ENCODE measurements at regions not wholly inside any gene's neighbourhood (a gene's known extent, or its start where the extent isn't known, plus 50 kb on each side); places are given as distances from the start of the nearest gene placed in this dataset.

DNA sequence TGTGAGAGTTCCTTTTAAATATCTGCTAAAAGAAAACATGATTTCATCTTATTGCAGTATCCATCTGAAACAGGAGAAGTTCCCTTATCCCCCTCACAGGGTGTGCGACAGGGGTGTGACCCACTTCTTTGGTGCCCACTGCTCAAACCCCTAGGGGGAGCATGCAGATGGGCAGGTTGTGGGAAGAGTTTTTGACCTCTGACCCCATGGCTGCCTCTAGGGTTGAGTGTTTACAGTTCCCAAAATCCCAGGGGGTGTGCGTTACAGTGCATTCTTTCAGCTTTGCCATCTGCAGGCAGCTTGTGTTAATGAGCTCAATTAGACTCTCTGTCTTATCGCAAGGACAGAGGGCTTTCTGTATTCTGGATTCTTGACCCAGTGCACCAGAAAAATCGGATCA lies 443.2 kb upstream of the FRG2C start:
- Histone ChIP-seq H3K9me3 (no peaks in the 10 kb centered on the region), H3K36me3 (no peaks in the 10 kb centered on the region), H3K27me3 (no peaks in the 10 kb centered on the region), H3K27ac (no peak overlapping the region), H3K4me3 (no peak overlapping the region), H3K4me1 (no peaks in the 10 kb centered on the region)
- intact Hi-C loops (cut with DNase I; ENCODE audit: low total_unique reads): no loop called here
- 74% methylated on average over 4 of the region's 4 CpGs; no CpG with 5 or more reads in 1 of the 2 donors for WGBS, 2 donors (ENCODE audit: low coverage in 1 of 2)
- in situ Hi-C loops (cut with MboI; ENCODE audit: low pct_ligation_motif_present in 1 of 4, low pct_unique_long_range_greater_than_20kb in 1 of 4, low sequenced_read_pairs in 3 of 4): no loop called here
- DNase-seq: no peak
- TF ChIP-seq POLR2A (IDR thresholded peaks at IDR 0.05) (no peak), POLR2AphosphoS5 (IDR thresholded peaks at IDR 0.05) (no peak), EP300 (IDR thresholded peaks at IDR 0.05; ENCODE audit: low read depth) (no peak)
- TF ChIP-seq, protein P1, sequence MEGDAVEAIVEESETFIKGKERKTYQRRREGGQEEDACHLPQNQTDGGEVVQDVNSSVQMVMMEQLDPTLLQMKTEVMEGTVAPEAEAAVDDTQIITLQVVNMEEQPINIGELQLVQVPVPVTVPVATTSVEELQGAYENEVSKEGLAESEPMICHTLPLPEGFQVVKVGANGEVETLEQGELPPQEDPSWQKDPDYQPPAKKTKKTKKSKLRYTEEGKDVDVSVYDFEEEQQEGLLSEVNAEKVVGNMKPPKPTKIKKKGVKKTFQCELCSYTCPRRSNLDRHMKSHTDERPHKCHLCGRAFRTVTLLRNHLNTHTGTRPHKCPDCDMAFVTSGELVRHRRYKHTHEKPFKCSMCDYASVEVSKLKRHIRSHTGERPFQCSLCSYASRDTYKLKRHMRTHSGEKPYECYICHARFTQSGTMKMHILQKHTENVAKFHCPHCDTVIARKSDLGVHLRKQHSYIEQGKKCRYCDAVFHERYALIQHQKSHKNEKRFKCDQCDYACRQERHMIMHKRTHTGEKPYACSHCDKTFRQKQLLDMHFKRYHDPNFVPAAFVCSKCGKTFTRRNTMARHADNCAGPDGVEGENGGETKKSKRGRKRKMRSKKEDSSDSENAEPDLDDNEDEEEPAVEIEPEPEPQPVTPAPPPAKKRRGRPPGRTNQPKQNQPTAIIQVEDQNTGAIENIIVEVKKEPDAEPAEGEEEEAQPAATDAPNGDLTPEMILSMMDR (IDR thresholded peaks at IDR 0.05): no peak

DNA sequence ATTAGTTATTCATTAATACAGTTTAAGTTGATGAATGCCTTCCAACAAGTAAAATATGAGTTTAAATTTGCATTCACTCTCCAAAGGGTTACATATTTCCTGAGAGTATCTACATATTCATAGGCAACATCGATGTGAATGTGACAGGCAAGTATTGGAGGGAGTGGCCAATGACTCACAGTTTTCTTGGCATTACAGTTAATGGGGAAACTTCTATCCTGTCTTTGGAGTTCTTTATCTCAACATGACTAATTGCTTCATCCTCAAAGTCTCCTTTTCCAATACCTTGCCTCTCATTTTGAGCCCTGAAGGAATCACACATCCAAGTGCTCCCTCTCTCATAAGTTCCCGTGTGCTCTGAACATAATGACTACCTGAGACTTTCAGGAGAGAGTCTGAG lies 439.7 kb upstream of the FRG2C start:
- TF ChIP-seq, protein P1 (IDR thresholded peaks at IDR 0.05): no peak
- no peak for TF ChIP-seq EP300 (IDR thresholded peaks at IDR 0.05; ENCODE audit: low read depth)
- no peak for TF ChIP-seq POLR2AphosphoS5 (IDR thresholded peaks at IDR 0.05)
- no peak for TF ChIP-seq POLR2A (IDR thresholded peaks at IDR 0.05)
- no peak overlapping the region for H3K4me3 ChIP-seq
- intact Hi-C loops (cut with DNase I; ENCODE audit: low total_unique reads) (no loop called here), in situ Hi-C loops (cut with MboI; ENCODE audit: low pct_ligation_motif_present in 1 of 4, low pct_unique_long_range_greater_than_20kb in 1 of 4, low sequenced_read_pairs in 3 of 4) (no loop called here)
- H3K27me3 ChIP-seq: no peaks in the 10 kb centered on the region
- H3K9me3 ChIP-seq: no peaks in the 10 kb centered on the region
- H3K27ac ChIP-seq: no peak overlapping the region
- 39 to 51% methylated on average over 2 of the region's 2 CpGs for WGBS, 2 donors (ENCODE audit: low coverage in 1 of 2)
- no peak for DNase-seq
- no peaks in the 10 kb centered on the region for H3K4me1 ChIP-seq
- no peaks in the 10 kb centered on the region for H3K36me3 ChIP-seq

DNA sequence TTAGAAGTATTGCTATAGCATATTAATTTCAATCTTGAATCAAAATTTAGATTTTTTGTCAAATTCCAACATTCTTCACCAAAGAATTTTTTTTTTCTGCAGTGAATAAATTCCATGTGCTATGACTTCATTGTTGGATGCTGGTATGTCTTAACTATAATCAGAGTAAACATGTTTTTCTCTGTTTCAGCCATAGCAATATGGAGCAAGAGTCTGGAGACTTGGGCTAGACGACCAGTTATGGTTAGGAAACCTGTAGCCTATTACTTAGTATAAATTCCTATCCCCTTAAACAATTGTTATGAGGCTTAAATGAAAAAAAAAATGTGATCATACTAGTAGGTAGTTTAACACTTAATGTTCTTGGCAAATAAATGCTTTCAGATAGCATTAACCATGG lies 431.9 kb upstream of the FRG2C start:
- intact Hi-C loops (cut with DNase I; ENCODE audit: low total_unique reads): no loop called here
- 50 to 65% methylated on average over 1 of the region's 1 CpG for WGBS, 2 donors (ENCODE audit: low coverage in 1 of 2)
- in situ Hi-C loops (cut with MboI; ENCODE audit: low pct_ligation_motif_present in 1 of 4, low pct_unique_long_range_greater_than_20kb in 1 of 4, low sequenced_read_pairs in 3 of 4): no loop called here

DNA sequence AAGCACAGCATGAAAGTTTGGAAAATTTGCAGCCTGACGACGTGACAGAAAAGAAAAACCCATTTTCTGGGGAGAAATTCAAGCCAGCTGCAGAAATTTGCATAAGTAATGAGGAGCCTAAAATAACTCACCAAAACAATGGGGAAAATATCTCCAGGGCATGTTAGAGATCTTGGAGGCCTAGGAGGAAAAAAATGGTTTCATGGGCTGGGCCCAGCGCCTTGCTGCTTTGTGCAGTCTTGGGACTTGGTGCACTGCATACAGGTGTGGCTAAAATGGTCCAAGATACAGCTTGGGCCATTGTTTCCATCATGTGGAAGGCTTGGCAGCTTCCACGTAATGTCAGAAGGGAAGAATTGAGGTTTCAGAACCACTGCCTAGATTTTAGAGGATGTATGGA lies 428.5 kb upstream of the FRG2C start:
- in situ Hi-C loops (cut with MboI; ENCODE audit: low pct_ligation_motif_present in 1 of 4, low pct_unique_long_range_greater_than_20kb in 1 of 4, low sequenced_read_pairs in 3 of 4): no loop called here
- Histone ChIP-seq H3K4me1 (no peaks in the 10 kb centered on the region), H3K27me3 (no peaks in the 10 kb centered on the region), H3K4me3 (no peak overlapping the region), H3K27ac (no peak overlapping the region), H3K9me3 (no peaks in the 10 kb centered on the region), H3K36me3 (no peaks in the 10 kb centered on the region)
- no peak for TF ChIP-seq POLR2AphosphoS5 (IDR thresholded peaks at IDR 0.05)
- TF ChIP-seq, protein P1 (IDR thresholded peaks at IDR 0.05): no peak
- no peak for TF ChIP-seq POLR2A (IDR thresholded peaks at IDR 0.05)
- no peak for TF ChIP-seq EP300 (IDR thresholded peaks at IDR 0.05; ENCODE audit: low read depth)
- DNase-seq: no peak
- intact Hi-C loops (cut with DNase I; ENCODE audit: low total_unique reads): no loop called here
- 76 to 96% methylated on average over 4 of the region's 4 CpGs for WGBS, 2 donors (ENCODE audit: low coverage in 1 of 2)

More for the DNA sequence above, 431.9 kb upstream of the FRG2C start:
- H3K4me1 ChIP-seq: no peaks in the 10 kb centered on the region
- TF ChIP-seq, protein P1 (IDR thresholded peaks at IDR 0.05): no peak
- no peak for TF ChIP-seq EP300 (IDR thresholded peaks at IDR 0.05; ENCODE audit: low read depth)
- no peak for TF ChIP-seq POLR2AphosphoS5 (IDR thresholded peaks at IDR 0.05)
- TF ChIP-seq POLR2A (IDR thresholded peaks at IDR 0.05): no peak
- no peak for DNase-seq
- H3K9me3 ChIP-seq: no peaks in the 10 kb centered on the region
- no peaks in the 10 kb centered on the region for H3K36me3 ChIP-seq
- no peak overlapping the region for H3K4me3 ChIP-seq
- H3K27me3 ChIP-seq: no peaks in the 10 kb centered on the region
- H3K27ac ChIP-seq: no peak overlapping the region
